Peyer's patch (tissue), 4 donors: ENCODE measurements at regions not wholly inside any gene's neighbourhood (a gene's known extent, or its start where the extent isn't known, plus 50 kb on each side); places are given as distances from the start of the nearest gene placed in this dataset.

Experiments
- DNase-seq, 3 donors: peaks; one replicate each; pipeline ENCODE4 v3.0.0-alpha.2; 2017 to 2019
- H3K27ac ChIP-seq, 4 donors: fragments of 200-600 bp; sonication (generic); one replicate each; pipeline ENCODE4 v1.5.1; 2016 to 2019
- H3K27me3 ChIP-seq, 2 donors: fragments of 200-600 bp; sonication (generic); one replicate each; pipeline ENCODE4 v1.5.1; 2019
- H3K36me3 ChIP-seq, 3 donors: fragments of 200-600 bp; sonication (generic); one replicate each; pipeline ENCODE4 v1.5.1; 2016 to 2019
- H3K4me1 ChIP-seq, 4 donors: fragments of 200-600 bp; sonication (generic); one replicate each; pipeline ENCODE4 v1.5.1; 2016 to 2019
- H3K4me3 ChIP-seq, 4 donors: fragments of 200-600 bp; sonication (generic); 1 replicate in 3 of 4; 2 replicates in 1 of 4; pipeline ENCODE4 v1.5.1; 2016 to 2019; ENCODE audit warnings: mild to moderate bottlenecking in 1 of 4
- H3K9me3 ChIP-seq, 4 donors: fragments of 200-600 bp; sonication (generic); one replicate each; pipeline ENCODE4 v1.5.1; 2016 to 2019; ENCODE audit warnings: mild to moderate bottlenecking in 1 of 4
- CTCF ChIP-seq, 6 experiments: fragments of 450-650 bp in 4 of 6; fragments of 200-600 bp in 2 of 6; sonication (generic) in 1 of 6; IDR thresholded peaks; one replicate each; pipeline ENCODE4 v1.5.1; 2017 to 2019; ENCODE audit warnings: antibody characterized with exemption in 6 of 6, mild to moderate bottlenecking in 3 of 6, moderate library complexity in 1 of 6
- POLR2A ChIP-seq, 2 donors: fragments of 450-650 bp; IDR thresholded peaks; one replicate each; pipeline ENCODE4 v1.5.1; 2017; ENCODE audit warnings: antibody characterized with exemption in 2 of 2, mild to moderate bottlenecking in 2 of 2, moderate library complexity in 2 of 2

GRCh38 chr2:200081236-200081635, 125.9 kb downstream of the MAIP1 start:
- DNase-seq, result no peak
- TF ChIP-seq CTCF (IDR thresholded peaks at IDR 0.05) (no peak), POLR2A (IDR thresholded peaks at IDR 0.05) (no peak)
- Histone ChIP-seq H3K27ac (no peak overlapping the region), H3K4me1 (no peaks in the 10 kb centered on the region), H3K9me3 (no peaks in the 10 kb centered on the region), H3K4me3 (no peak overlapping the region), H3K36me3 (no peaks in the 10 kb centered on the region), H3K27me3 (no peaks in the 10 kb centered on the region)

GRCh38 chr2:200081811-200082210, 126.4 kb downstream of the MAIP1 start:
- TF ChIP-seq CTCF (IDR thresholded peaks at IDR 0.05), result no peak
- no peak for TF ChIP-seq POLR2A (IDR thresholded peaks at IDR 0.05)
- no peak overlapping the region for H3K4me3 ChIP-seq
- no peak overlapping the region for H3K27ac ChIP-seq
- H3K4me1 ChIP-seq, result no peaks in the 10 kb centered on the region
- no peak for DNase-seq
- H3K36me3 ChIP-seq, result no peaks in the 10 kb centered on the region
- H3K27me3 ChIP-seq, result no peaks in the 10 kb centered on the region
- H3K9me3 ChIP-seq, result no peaks in the 10 kb centered on the region

- H3K27me3 ChIP-seq, result no peaks in the 10 kb centered on the region
- no peak for TF ChIP-seq CTCF (IDR thresholded peaks at IDR 0.05)
- TF ChIP-seq POLR2A (IDR thresholded peaks at IDR 0.05), result no peak
- H3K9me3 ChIP-seq, result no peaks in the 10 kb centered on the region
- H3K4me1 ChIP-seq, result no peaks in the 10 kb centered on the region
- no peaks in the 10 kb centered on the region for H3K36me3 ChIP-seq
- H3K4me3 ChIP-seq, result no peak overlapping the region
- no peak for DNase-seq
- no peak overlapping the region for H3K27ac ChIP-seq
Observed at GRCh38 chr2:200084036-200084435, 128.7 kb downstream of the MAIP1 start.

- Histone ChIP-seq H3K36me3 (no peaks in the 10 kb centered on the region), H3K27me3 (no peaks in the 10 kb centered on the region), H3K4me1 (no peaks in the 10 kb centered on the region), H3K4me3 (no peak overlapping the region), H3K27ac (peak overlapping the region in 1 of 4 donors; percentile 12), H3K9me3 (no peaks in the 10 kb centered on the region)
- peak in 2 of 3 donors; percentile 45 to 48 for DNase-seq
- TF ChIP-seq CTCF (IDR thresholded peaks at IDR 0.05), result no peak
- TF ChIP-seq POLR2A (IDR thresholded peaks at IDR 0.05), result no peak
Observed at GRCh38 chr2:200086911-200087310, 131.5 kb downstream of the MAIP1 start.

- no peaks in the 10 kb centered on the region for H3K4me1 ChIP-seq
- no peaks in the 10 kb centered on the region for H3K27me3 ChIP-seq
- no peak overlapping the region for H3K4me3 ChIP-seq
- no peaks in the 10 kb centered on the region for H3K9me3 ChIP-seq
- H3K36me3 ChIP-seq, result no peaks in the 10 kb centered on the region
- TF ChIP-seq POLR2A (IDR thresholded peaks at IDR 0.05), result no peak
- TF ChIP-seq CTCF (IDR thresholded peaks at IDR 0.05), result no peak
- no peak for DNase-seq
- peak overlapping the region in 1 of 4 donors; percentile 12 for H3K27ac ChIP-seq
Observed at GRCh38 chr2:200087451-200087850, 132.1 kb downstream of the MAIP1 start.
